Lower leg skin (tissue), 4 donors: ENCODE measurements at regions not wholly inside any gene's neighbourhood (a gene's known extent, or its start where the extent isn't known, plus 50 kb on each side); places are given as distances from the start of the nearest gene placed in this dataset.
A peak's percentile ranks its signal among the peaks of the same experiment; 100 is the strongest.

Source experiments
- DNase-seq, 2 donors: peaks; one replicate each; pipeline ENCODE4 v3.0.0-alpha.2; 2019; ENCODE audit warnings: low spot score in 2 of 2
- H3K4me3 ChIP-seq: fragments of 200-600 bp; sonication (generic); 2 replicates; pipeline ENCODE4 v1.5.1; 2017; ENCODE audit warnings: mild to moderate bottlenecking, low read depth; ENCODE audit not compliant: poor library complexity, severe bottlenecking
- CTCF ChIP-seq, 3 donors: fragments of 450-650 bp; IDR thresholded peaks; one replicate each; pipeline ENCODE4 v1.5.1; 2016; ENCODE audit warnings: antibody characterized with exemption in 3 of 3, mild to moderate bottlenecking in 3 of 3, moderate library complexity in 2 of 3
- POLR2A ChIP-seq, 2 donors: fragments of 450-650 bp; IDR thresholded peaks; one replicate each; pipeline ENCODE4 v1.6.1; 2016 to 2017; ENCODE audit warnings: antibody characterized with exemption in 2 of 2, mild to moderate bottlenecking in 1 of 2, moderate library complexity in 1 of 2
- WGBS, 2 donors: methylation state at CpG; one replicate each; pipeline ENCODE4 v1.1.5; 2018; 5-methylcytosine and 5-hydroxymethylcytosine counted together
- intact Hi-C: fragments of 100-400 bp; cut with DNase I; formaldehyde crosslinking; loops from one replicate; pipeline ENCODE4 v1.15.0; 2023; ENCODE audit warnings: low total_unique reads

DNA sequence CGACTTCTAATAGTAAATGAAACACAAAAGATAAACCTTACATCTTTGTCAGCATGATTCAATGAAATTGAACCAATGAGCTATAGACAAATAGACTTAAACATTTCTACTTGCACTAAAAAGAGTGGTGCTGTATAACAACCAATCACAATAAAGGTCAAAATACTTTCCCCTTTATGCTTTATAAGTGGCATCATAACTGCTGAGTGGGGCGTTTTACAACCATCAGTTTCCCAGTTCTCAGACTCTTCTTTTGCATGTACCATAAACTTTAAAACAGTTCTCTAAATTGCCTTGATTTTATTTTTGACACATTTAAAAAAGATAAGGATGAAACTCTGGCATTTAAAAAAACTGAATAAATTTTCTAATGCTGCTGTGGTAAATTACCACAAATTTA lies 356.2 kb downstream of the NNT start:
- H3K4me3 ChIP-seq = no peak overlapping the region
- WGBS, 2 donors = 84 to 88% methylated on average over 2 of the region's 2 CpGs
- DNase-seq = no peak
- TF ChIP-seq CTCF (IDR thresholded peaks at IDR 0.05) = no peak
- TF ChIP-seq POLR2A (IDR thresholded peaks at IDR 0.05) = no peak
- intact Hi-C loops = no loop called here

GRCh38 chr5:43947935-43948334 lies 345.0 kb downstream of the NNT start:
- no peak for TF ChIP-seq POLR2A (IDR thresholded peaks at IDR 0.05)
- no peak for TF ChIP-seq CTCF (IDR thresholded peaks at IDR 0.05)
- H3K4me3 ChIP-seq = no peak overlapping the region
- intact Hi-C loops = no loop called here
- 47 to 50% methylated on average over 2 of the region's 2 CpGs for WGBS, 2 donors
- peak in 1 of 2 donors; percentile 38 for DNase-seq

DNA sequence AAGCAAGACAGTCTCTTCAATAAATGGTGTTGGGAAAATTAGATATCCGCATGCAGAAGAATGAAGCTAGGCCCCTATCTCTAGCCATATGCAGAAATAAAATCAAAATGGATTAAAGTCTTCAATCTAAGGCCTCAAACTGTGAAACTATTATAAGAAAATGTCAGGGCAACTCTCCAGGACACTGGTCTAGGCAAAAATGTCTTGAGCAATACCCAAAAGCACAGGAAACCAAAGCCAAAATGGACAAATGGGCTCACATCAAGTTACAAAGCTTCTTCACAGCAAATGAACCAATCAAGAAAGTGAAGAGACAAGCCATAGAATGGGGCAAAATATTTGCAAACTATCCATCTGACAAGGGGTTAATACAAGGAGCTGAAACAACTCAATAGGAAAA lies 338.8 kb downstream of the NNT start:
- no peak for DNase-seq
- intact Hi-C loops = no loop called here
- no peak for TF ChIP-seq POLR2A (IDR thresholded peaks at IDR 0.05)
- no peak for TF ChIP-seq CTCF (IDR thresholded peaks at IDR 0.05)
- 95 to 100% methylated on average over 1 of the region's 1 CpG for WGBS, 2 donors
- no peak overlapping the region for H3K4me3 ChIP-seq

- intact Hi-C loops = no loop called here
- WGBS, 2 donors = 79 to 83% methylated on average over 2 of the region's 2 CpGs
- no peak overlapping the region for H3K4me3 ChIP-seq
- DNase-seq = no peak
- TF ChIP-seq POLR2A (IDR thresholded peaks at IDR 0.05) (no peak), CTCF (IDR thresholded peaks at IDR 0.05) (no peak)
These were observed 337.6 kb downstream of the NNT start for GRCh38 chr5:43940562-43940961.

DNA sequence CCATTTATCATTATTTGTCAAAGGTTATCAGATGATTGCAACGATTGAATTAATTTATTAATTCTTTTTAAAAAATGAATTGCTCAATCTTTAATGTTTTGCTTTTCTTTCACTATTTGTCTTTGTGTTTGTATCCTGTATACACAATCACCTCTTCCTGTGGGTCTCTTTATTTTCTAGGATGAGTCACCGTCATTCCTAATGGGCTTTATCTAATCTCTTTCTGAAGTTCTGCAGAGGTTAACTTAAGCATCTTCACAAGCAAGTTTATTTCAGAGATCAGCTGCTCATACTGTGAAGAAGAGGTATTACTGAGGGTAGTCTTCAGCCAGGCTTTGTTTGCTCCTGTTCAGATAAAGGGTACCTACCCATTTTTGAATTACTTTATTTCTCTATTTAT lies 323.9 kb downstream of the NNT start:
- intact Hi-C loops = no loop called here
- WGBS, 2 donors = 66 to 93% methylated on average over 2 of the region's 2 CpGs
- no peak for TF ChIP-seq POLR2A (IDR thresholded peaks at IDR 0.05)
- no peak overlapping the region for H3K4me3 ChIP-seq
- DNase-seq = no peak

DNA sequence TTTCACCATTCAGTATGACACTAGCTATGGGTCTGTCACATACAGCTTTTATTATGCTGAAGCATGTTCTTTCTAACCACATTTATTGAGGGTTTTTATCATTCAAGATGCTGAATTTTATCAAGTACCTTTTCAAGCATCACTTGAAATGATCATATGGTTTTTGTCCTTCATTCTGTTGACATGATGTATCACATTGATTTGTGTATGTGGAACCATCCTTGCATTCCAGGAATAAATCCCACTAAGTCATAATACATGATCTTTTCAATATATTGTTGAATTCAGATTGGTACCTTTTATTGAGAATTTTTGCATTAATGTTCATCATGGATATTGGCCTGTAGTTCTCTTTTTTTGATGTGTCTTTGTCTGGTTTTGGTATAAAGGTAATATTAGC lies 317.4 kb downstream of the NNT start:
- H3K4me3 ChIP-seq = no peak overlapping the region
- no peak for DNase-seq
- no peak for TF ChIP-seq CTCF (IDR thresholded peaks at IDR 0.05)
- TF ChIP-seq POLR2A (IDR thresholded peaks at IDR 0.05) = no peak
- intact Hi-C loops = no loop called here
